ENCODE measurements at regions not wholly inside any gene's neighbourhood (a gene's known extent, or its start where the extent isn't known, plus 50 kb on each side); places are given as distances from the start of the nearest gene placed in this dataset.
"Not testable (repeated sequence)": the region's sequence is repeated elsewhere in the genome, so short reads cannot be mapped to it uniquely, and the experiment has no call there.

DNA sequence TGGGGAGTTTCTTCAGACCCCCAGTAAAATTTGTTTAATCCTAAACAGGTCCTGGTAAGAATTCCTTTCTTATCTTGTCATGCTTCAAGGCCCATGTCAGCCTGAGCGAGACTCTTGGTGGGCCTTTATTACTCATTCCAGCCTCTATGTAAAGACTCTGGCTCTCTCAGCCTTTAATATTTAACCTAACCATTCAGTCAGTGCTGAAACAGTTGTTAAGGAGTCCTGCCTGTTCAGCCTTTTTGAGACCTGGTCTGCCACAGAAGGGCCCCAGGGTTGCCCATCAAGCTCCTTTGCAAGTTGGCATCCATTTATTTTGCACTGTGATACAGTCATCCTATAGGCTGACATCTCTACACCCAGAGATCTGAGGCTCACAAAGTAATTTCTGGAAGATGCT is 107.7 kb upstream of the VANGL1 start:
- DNase-seq (ENCODE audit: low read depth, low spot score): no peak

DNA sequence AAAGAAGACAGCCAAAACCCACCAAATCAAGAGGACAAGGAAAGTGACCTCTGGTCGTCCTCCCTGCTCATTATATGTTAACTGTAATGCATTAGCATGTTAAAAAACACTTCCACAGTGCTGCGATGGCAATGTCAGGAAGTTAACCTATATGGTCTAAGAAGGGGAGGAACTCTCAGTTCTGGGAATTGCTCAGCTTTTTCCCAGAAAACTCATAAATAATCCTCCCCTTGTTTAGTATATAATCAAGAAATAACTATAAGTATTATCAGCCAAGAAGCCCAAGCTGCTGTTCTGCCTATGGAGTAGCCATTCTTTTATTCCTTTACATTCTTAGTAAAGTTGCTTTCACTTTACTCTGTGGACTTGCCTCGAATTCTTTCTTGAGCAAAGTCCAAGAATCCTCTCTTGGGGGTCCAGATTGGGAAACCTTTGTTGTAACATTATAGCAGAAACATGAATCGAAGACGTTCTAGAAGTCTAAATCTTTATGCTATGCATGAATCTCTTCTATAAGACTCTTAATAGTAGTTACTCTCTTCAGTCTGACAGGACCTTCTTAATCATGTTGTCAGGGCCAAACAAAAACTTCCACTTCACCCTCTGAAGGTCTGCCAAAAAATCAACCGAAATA is 110.0 kb upstream of the VANGL1 start:
- DNase-seq (ENCODE audit: low read depth, low spot score): no peak

DNA sequence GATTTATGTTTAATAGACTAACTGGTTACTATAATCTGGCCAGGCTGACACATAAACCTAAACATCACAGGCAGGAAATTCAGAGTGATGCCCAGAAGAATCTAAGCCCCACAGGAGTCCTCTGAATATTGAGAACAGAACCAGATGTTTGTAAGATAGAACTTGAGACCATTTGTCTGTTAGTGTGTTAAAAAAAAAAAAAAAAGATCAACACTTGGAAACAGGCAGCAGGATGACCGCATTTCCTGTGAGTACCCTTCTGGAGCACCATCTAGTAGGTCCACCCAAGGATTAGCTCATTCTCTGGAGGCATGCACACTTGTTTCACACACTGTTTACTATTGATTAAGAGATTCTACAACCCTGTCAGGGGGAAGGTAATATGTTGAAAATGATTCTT is 111.4 kb upstream of the VANGL1 start:
- peak; percentile 39 for DNase-seq (ENCODE audit: low read depth, low spot score)

DNA sequence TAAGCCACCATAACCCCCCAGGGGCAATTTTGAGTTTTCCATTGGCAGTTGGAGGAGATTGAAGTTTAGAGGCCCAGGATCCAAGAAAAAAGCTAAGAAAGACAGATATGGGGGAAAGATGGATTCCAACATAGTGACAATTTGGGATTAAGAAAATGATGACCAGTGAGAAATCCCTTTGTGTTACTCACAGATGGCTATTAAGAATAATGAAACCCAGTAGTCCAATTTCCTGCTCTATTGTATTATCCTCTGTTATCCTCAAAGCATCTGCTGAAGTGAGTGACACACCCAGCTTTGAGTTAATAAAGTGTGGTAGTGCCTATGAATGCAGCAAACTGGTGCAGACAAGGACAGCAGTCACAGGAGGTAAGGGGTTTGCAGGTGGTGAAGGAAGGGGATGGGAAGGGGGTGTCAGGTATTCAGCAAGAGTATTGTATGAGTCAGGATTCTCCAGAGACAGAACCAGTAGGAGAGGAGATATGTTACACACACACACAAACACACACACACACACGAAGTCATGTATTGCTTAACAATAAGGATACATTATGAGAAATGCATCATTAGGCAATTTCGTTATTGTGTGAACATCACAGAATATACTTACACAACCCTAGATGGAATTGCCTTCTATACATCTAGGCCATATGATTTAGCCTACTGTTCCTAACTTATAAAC is 112.4 kb upstream of the VANGL1 start:
- no peak for DNase-seq (ENCODE audit: low read depth, low spot score)

DNA sequence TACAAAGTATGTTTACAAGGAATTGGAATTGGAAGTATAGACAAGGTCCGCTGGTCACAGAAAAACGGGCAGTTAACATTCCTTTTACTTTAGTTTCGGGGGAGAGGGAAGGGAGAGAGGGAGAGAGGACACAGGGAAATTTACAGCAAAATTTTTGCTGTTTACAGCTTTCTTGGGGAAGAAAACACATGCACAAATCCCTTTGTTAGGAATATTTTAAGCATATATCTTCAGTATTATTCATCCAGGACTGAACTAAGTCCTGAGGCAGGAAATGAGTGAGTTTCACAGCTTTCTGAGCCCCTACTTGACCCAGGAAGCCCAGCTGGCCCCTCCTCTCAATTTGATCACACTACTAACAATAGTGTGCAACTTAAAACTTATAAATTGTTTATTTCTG is 113.4 kb upstream of the VANGL1 start:
- not testable (repeated sequence) for DNase-seq (ENCODE audit: low read depth, low spot score)

DNA sequence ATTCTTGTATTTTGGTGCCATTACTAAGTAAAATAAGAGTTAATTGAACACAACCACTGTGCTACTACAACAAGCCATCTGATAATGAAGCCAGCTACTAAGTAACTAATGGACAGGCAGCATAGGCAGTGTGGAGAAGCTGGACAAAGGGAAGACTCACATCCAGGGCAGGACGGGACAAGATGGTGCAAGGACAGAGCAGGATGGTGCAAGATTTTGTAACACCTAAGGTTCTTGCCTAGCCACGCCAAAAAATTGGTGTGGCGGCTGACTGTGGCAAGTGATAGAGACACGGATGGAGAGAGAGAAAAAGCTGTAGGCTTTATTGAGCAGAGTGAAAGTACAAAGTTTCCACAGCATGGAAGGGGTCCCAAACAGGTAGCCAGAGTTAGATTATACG is 114.0 kb upstream of the VANGL1 start:
- DNase-seq (ENCODE audit: low read depth, low spot score): no peak

DNA sequence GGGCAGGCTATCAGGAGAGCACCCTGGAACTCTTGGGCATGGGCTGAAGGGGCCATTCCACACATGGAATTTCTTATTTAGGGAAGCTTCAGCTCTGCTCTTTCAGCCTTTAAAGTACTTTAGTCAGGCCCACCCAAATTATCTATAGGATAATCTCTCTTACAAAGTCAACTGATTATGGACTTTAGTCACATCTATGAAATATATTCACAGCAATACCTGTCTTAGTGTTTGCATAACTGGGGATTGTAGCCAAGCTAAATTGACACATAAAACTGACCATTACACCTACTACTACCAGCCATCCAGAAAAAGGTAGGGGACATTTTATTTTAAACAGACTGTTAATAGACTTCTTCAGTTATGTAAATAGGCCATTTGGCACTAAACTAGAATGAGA is 114.9 kb upstream of the VANGL1 start:
- no peak for DNase-seq (ENCODE audit: low read depth, low spot score)

DNA sequence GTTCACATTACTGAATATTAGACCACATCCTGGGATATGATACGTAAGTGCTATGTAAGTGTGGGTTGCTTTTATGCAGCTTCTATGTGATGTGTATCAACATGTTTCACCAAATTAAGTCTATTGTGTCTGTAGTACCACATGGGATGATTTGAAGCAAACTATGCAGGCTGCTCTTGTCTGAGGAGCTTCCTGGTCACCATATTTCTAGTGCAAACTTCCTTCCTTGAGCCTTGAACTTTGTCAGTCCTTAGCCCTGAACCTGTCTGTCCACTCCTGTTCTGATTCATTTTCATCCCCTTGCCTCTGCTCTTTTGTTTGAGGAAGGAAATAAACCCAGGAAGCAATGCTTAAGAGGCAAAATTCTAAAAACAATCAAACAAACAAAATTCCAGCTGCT is 117.5 kb upstream of the VANGL1 start:
- no peak for DNase-seq (ENCODE audit: low read depth, low spot score)

DNA sequence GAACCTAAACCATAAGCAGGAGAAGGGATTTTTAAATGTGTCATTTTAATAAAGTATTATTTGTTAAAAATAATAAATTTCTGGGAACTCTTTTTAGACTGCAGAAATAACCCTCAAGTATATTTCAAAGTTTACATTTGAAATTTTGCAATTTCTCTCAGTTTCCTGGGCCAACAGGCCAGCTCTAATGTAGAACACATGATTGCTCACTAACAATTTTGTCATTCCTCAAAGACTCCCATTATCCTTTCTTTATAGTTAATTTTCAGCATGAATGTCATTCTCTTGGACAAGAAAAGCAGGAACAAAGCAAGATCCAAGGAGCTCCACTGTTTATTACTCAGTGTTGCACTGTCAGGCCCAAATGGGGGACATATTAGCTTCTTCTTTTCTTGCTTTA is 119.4 kb upstream of the VANGL1 start:
- DNase-seq (ENCODE audit: low read depth, low spot score): no peak

DNA sequence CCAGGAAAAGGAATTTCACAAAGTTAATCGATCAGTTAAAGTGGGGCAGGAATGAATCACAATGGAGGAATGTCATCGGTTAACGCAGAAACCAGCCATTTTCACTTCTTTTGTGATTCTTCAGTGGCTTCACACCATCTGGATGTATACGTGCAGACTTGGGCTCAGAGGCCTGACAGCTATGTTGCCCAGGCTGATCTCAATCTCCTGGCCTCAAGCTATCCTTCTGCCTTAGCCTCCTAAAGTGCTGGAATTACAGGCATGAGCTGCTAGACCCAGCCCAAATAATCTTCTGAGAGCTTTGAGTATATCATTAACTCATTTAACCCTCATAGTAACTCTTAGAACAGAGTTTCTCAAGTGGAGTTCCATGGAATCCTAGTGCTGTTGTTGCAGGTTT is 126.5 kb upstream of the VANGL1 start:
- no peak for DNase-seq (ENCODE audit: low read depth, low spot score)

DNA sequence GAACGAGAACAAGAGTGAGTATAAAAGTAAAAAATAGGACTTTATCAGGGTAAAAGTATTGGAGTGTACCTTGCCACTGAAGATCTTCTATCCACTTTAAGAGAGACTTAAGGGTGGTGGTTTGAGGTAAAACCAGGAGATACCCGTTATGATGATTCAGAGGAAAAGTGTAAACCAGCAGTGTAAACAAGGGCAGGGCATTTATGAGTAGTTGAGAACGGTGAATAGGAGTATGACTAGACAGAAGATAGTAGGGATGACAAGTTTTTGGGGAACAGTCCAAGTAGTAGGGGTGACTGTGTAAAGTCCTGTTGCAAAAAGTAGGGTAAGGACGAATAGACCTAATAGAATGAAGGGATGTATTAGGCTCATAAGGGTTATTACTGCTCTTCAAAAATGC is 131.5 kb upstream of the VANGL1 start:
- not testable (repeated sequence) for DNase-seq (ENCODE audit: low read depth, low spot score)

DNA sequence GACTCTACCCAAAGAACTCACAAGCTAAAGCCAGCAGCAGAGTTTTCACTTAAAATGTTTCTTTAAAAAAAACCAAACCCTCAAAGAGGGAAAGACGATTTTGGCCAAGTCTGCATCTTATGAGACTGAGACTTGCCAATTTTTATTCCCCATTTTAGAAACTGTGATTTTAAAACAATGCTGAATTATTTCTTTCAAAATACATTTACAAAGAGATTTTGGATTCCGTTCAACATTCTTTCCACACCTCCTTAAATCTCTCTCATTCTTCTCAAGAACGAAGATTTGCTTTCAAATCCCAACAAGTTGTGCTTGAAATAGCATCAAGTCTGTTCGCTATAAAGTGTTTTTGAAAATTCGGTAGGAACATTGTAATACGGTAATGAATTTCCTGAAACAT is 133.9 kb upstream of the VANGL1 start:
- DNase-seq (ENCODE audit: low read depth, low spot score): no peak

DNA sequence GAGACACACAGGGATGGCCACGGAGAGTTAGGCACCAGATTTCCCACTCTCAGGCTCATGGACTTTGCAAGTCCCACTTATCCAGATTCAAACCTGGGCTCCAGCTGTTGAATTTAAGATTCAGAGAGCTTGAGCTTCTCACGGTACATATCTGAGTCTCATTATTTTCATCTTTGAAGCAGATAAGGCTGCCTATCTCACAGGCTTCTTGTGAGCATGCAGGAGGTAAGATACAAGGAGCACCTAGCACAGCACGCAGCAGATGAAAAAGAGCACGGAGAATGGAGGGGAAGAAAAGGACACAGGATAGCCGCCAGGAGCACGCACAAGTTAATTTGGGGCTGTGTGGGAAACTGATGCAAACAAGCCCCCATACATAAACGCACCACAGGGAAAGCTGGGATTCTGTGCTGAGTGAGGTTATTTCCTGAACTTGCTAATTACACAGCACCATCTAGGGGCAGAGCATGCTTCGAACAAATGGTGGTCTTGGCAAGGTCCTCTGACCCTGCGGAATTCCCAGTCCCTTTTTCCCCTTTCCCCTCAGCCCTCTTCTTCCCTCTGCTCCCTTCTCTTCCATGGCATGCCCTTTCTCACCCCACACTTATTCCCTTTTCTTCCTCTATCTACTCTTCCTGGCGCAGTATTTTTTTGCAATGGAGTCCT is 134.7 kb upstream of the VANGL1 start:
- no peak for DNase-seq (ENCODE audit: low read depth, low spot score)

DNA sequence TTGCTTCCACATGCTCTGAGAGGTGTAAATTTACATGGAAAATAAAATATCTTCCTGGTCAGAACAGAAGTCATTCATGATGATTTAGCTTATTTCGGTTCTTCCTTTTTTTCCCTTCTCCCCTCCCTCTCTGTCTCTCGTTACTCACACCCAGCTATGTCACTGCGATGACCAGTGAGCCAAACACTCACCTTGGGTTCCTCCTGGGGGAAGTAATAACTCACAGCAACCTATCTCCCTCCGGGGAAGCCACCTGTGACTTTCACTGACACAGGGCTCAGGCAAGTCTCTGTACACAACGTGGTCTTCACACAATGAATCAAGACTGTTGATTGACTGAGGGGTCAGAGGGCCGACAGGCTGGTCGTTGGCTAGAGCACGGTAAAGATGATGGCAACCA is 135.3 kb upstream of the VANGL1 start:
- no peak for DNase-seq (ENCODE audit: low read depth, low spot score)

DNA sequence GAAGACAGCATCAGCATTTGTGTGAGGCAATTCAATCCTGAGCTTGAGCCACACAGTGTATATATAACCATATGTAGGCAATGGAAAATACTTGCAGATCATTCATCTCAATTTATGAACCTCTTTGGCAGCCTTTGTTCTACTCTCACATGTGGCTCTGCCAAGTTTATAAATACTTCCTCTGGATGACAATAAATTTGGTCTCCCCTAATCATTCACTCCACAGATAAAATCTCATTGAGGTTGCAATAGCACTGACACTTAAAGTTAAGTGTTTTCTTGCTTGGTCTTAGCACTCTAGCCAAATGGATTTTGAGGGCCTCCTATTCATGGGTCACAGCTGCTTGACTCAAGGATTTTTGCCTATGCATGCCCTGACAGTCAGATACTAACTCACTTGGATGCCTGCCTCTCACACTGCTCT is 136.6 kb upstream of the VANGL1 start:
- DNase-seq (ENCODE audit: low read depth, low spot score): no peak

DNA sequence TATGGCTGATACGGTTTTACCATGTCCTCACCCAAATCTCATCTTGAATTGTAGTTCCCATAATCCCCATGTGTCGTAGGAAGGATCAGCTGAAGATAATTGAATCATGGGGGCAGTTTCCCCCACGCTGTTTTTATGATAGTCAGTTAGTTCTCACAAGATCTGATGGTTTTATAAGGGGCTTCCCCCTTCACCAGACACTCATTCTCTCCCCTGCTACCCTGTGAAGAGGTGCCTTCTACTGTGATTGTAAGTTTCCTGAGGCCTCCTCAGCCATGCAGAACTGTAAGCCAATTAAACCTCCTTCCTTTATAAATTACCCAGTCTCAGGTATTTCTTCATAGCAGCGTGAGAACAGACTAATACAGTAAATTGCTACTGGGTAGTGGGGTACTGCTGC is 139.6 kb upstream of the VANGL1 start:
- DNase-seq (ENCODE audit: low read depth, low spot score): not testable (repeated sequence)

DNA sequence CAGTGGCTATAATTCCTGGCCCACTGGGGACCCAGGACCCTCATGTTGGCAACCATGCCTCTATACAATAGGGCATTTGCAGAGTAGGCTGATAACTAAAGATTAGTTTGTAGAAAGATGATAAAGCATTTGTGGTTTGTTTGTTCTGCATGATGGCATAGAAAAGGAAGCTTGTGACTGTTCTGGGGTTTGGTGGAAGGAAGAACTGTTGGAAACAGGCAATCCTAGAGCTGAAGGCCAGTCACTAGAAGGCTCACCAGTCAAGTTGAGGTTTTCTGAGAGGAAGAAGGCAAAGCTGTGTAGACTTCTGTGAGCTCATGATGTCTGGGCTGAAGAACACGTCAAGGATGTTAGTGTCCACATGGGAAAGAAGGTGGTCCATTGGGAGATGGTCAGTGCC is 140.3 kb upstream of the VANGL1 start:
- DNase-seq (ENCODE audit: low read depth, low spot score): no peak

DNA sequence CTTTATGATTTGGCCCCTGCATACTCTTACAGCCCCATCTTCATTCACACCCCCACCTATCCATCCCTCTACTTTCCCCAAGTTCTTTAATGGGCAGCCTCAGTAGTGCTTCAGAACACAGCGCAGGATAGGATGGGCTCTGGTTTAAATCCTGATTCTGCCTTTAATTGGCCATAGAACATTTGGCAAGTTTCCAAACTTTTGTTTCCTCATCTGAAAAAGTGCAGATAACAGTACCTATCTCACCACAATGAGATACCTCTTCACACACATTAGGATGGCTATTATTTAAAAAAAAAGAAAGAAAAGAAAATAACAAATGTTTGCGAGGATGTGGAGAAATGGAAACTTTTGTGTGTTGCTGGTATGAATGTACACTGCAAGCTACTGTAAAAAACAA is 142.5 kb upstream of the VANGL1 start:
- no peak for DNase-seq (ENCODE audit: low read depth, low spot score)

DNA sequence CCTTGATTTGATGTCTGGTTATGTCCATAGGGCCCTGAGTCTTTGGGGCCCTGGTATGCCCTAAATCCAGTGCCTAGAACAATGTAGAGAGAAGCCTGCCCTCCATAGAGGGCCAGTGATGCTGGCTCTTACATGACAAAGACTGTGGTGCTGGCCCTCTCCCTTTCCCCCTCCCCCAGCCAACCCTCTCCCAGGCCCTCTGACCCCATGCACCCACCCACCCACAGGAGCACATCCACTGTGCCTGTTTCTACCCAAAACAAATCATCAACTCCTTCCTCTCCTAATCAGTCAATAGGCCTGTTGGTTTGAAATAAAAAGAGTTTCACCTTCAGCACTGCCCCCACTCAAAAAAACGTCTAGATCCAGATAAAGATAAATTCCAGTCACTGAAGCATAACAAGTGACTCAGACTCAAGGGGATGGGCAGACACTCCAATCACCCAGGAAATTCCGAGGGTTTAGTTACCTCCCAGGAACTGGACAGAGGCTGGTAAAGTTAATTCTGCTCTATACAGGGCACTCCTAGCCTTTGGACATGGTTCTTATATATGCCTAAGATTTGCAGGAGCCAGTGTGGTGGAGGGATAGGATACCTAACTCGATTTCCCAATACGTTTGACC is 144.8 kb upstream of the VANGL1 start:
- no peak for DNase-seq (ENCODE audit: low read depth, low spot score)

DNA sequence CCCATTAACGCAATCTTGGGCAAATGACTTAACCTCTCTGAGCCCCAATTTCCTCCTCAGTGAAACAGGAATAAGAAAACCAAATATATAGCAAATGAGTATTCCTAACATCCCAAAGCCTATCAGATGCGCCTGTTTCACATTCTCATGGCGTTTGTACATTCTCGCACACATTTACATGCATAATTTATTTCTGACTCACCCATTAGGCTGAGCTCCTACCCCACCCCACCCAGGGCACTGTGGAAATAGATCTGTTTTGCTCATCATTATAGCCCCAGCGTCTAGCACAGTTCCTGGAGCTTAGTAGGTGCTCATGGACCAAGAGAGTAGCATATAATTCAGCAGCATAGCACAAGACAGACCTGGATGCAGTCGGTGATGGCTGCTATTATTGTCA is 146.1 kb upstream of the VANGL1 start:
- no peak for DNase-seq (ENCODE audit: low read depth, low spot score)

DNA sequence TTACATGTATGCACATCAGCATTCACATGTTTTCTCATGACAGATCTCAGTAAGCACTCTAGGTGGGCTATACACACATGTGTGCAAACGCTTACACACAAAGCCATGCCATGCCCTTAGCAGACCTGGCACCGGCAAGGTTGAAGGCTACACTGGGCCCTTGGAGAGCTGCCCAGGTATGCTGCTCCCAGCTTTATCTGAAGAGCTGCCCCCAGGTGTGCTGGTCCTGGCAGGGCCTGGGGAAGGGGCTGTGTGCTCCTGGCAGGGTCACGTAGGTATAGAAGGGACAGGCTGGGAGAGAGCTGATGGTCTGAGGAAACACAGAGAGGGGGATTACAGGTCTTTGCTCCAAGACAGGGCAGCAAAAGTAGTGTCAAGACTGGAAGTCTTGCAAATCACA is 146.7 kb upstream of the VANGL1 start:
- no peak for DNase-seq (ENCODE audit: low read depth, low spot score)

DNA sequence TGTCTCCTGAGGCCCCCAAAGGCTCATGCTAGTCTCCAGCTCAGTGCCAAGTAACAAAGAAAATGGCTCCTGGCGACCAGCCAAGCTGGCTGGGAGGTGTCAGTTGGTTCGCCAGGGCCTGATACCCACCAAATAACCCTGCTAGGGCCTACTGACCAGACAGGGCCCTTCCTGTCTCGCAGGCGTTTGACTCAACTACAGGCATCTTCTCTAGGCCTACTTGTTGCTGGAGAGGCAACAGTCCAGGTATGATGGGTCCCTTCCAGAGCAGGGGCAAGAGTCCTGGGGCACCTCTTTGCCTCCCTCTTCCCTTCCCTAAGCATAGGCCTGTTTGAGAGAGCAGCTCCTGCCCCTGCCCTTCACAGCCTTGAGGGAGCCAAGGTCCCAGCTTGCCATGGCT is 147.9 kb upstream of the VANGL1 start:
- DNase-seq (ENCODE audit: low read depth, low spot score): no peak

DNA sequence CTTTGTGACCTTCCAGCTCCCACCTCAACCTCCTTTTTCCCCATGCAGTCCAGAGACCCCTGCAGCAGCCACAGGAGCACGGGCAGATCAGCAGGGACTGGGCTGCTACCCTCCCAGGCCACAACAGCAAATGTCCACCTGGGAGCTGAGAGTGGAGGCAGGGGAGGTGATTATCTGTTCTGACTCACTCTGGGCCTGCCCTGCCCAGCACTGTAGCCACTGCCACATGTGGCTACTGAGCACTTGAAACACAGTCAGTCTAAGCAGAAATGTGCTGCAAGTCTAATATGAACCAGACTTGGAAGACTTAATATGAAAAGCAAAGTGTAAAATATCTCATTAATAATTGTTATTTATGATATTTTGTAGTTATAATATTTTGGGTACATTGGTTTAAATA is 148.9 kb upstream of the VANGL1 start:
- DNase-seq (ENCODE audit: low read depth, low spot score): no peak
